B cell (primary cell): ENCODE measurements at regions not wholly inside any gene's neighbourhood (a gene's known extent, or its start where the extent isn't known, plus 50 kb on each side); places are given as distances from the start of the nearest gene placed in this dataset.

Experiments
- ATAC-seq: fragments of 200-7000 bp; cut with Tn5 transposase; one replicate; pipeline ENCODE4 v1.10.0; 2021; ENCODE audit warnings: low read depth, mild to moderate bottlenecking, moderate number of reproducible peaks, moderate library complexity
- CTCF ChIA-PET: fragments of 350-600 bp; sonication (Branson Sonifier 250); formaldehyde crosslinking; loops from one replicate; lab custom pipeline; 2021; ENCODE audit warnings: antibody characterized with exemption, inconsistent platforms; lab: Charles Lee
- POLR2A ChIA-PET: fragments of 350-600 bp; sonication (Branson Sonifier 250); formaldehyde crosslinking; loops from one replicate; lab custom pipeline; 2021; ENCODE audit warnings: antibody characterized with exemption; lab: Charles Lee
- DNase-seq: peaks from one replicate; pipeline ENCODE4 v3.0.0; 2013
- H2AFZ ChIP-seq: 2 replicates; pipeline ENCODE4 v1.6.1; 2012; ENCODE audit warnings: mild to moderate bottlenecking, low read depth, low read length; ENCODE audit not compliant: insufficient read depth, poor library complexity, severe bottlenecking
- H3K27ac ChIP-seq, 2 donors: 1 replicate in 1 of 2; 2 replicates in 1 of 2; pipeline ENCODE4 v1.5.1; 2012 to 2013; ENCODE audit warnings: low read length in 2 of 2, mild to moderate bottlenecking in 2 of 2, moderate library complexity in 1 of 2
- H3K27me3 ChIP-seq, 4 experiments: fragments of 200-600 bp in 1 of 4; sonication (generic) in 1 of 4; replicated peaks in 1 of 4; 1 replicate in 2 of 4; 2 replicates in 2 of 4; pipeline versions ENCODE4 v1.6.1 to v1.7.0; 2013 to 2016; ENCODE audit warnings: low read length in 3 of 4, mild to moderate bottlenecking in 2 of 4, mixed read lengths in 1 of 4, moderate library complexity in 1 of 4; ENCODE audit not compliant: insufficient read depth in 4 of 4, control insufficient read depth in 3 of 4; ENCODE audit errors: control extremely low read depth in 1 of 4
- H3K36me3 ChIP-seq, 2 experiments: replicated peaks in 1 of 2; 1 replicate in 1 of 2; 2 replicates in 1 of 2; pipeline versions ENCODE4 v1.6.1 to v1.7.1; 2013; ENCODE audit warnings: low read length in 1 of 2; ENCODE audit not compliant: insufficient read depth in 2 of 2, control insufficient read depth in 1 of 2; ENCODE audit errors: control extremely low read depth in 1 of 2, extremely low read depth in 1 of 2
- H3K4me1 ChIP-seq, 2 donors: fragments of 200-600 bp in 1 of 2; sonication (generic) in 1 of 2; 1 replicate in 1 of 2; 2 replicates in 1 of 2; pipeline versions ENCODE4 v1.5.1 to v1.6.1; 2013 to 2017; ENCODE audit warnings: low read length in 2 of 2; ENCODE audit not compliant: control insufficient read depth in 2 of 2, insufficient read depth in 2 of 2
- H3K4me2 ChIP-seq: replicated peaks from 2 replicates; pipeline ENCODE3; 2012; ENCODE audit warnings: mild to moderate bottlenecking, low read depth, low read length; ENCODE audit not compliant: poor library complexity, severe bottlenecking
- H3K4me3 ChIP-seq, 5 experiments: fragments of 200-600 bp in 1 of 5; sonication (generic) in 1 of 5; 1 replicate in 3 of 5; 2 replicates in 2 of 5; pipeline versions ENCODE4 v1.5.1 to v1.7.0; 2011 to 2016; ENCODE audit warnings: low read length in 4 of 5, mild to moderate bottlenecking in 4 of 5, low read depth in 2 of 5, control low read depth in 1 of 5, moderate library complexity in 1 of 5; ENCODE audit not compliant: insufficient read depth in 1 of 5; ENCODE audit errors: control extremely low read depth in 1 of 5, extremely low read depth in 1 of 5
- H3K79me2 ChIP-seq: fragments of 200-600 bp; sonication (generic); one replicate; pipeline ENCODE4 v1.6.0; 2016; ENCODE audit warnings: low read length; ENCODE audit not compliant: control insufficient read depth, insufficient read depth
- H3K9ac ChIP-seq: fragments of 200-600 bp; sonication (generic); 2 replicates; pipeline ENCODE4 v1.6.1; 2017; ENCODE audit warnings: mild to moderate bottlenecking, low read length, moderate library complexity
- H3K9me3 ChIP-seq, 3 donors: one replicate each; pipeline versions ENCODE4 v1.6.1 to v1.7.1; 2013; ENCODE audit warnings: low read length in 2 of 3; ENCODE audit not compliant: control insufficient read depth in 2 of 3, insufficient read depth in 1 of 3; ENCODE audit errors: control extremely low read depth in 1 of 3
- H4K20me1 ChIP-seq: 2 replicates; pipeline ENCODE4 v1.6.0; 2012; ENCODE audit warnings: mild to moderate bottlenecking, low read length; ENCODE audit not compliant: insufficient read depth, control insufficient read depth, poor library complexity, severe bottlenecking
- H3K27ac Mint-ChIP-seq: one replicate; pipeline ENCODE4 v1.8.0; 2021; ENCODE audit warnings: mixed read lengths
- H3K27me3 Mint-ChIP-seq: one replicate; pipeline ENCODE4 v1.8.0; 2021; ENCODE audit warnings: mixed read lengths
- H3K4me1 Mint-ChIP-seq: one replicate; pipeline ENCODE4 v1.8.0; 2021; ENCODE audit warnings: mixed read lengths
- H3K4me3 Mint-ChIP-seq: one replicate; pipeline ENCODE4 v1.8.0; 2021; ENCODE audit warnings: mixed read lengths
- H3K9me3 Mint-ChIP-seq: one replicate; pipeline ENCODE4 v1.8.0; 2022; ENCODE audit warnings: mixed read lengths; ENCODE audit not compliant: insufficient read depth
- EZH2 ChIP-seq: IDR thresholded peaks from 2 replicates; pipeline ENCODE4 v1.6.1; 2012; ENCODE audit warnings: borderline replicate concordance, low read depth, mild to moderate bottlenecking, moderate library complexity, low read length; ENCODE audit not compliant: insufficient read depth, poor library complexity, severe bottlenecking
- WGBS: methylation state at CpG from one replicate; pipeline ENCODE4 v1.1.5; 2013; ENCODE audit warnings: missing lambda C conversion rate; ENCODE audit not compliant: insufficient coverage; 5-methylcytosine and 5-hydroxymethylcytosine counted together
- intact Hi-C: fragments of 100-400 bp; cut with micrococcal nuclease; formaldehyde crosslinking; loops from one replicate; pipeline ENCODE4 v1.10.0; 2022
- TF ChIP-seq, protein P1 (sequence below): fragments of 200-600 bp; IDR thresholded peaks from one replicate; pipeline ENCODE4 v1.8.0; 2022; ENCODE audit warnings: antibody characterized with exemption, mild to moderate bottlenecking

GRCh38 chr6:113671421-113671820 lies 185.7 kb upstream of the MARCKS start:
- Histone ChIP-seq H4K20me1 (no peaks in the 10 kb centered on the region), H3K27ac (no peak overlapping the region), H3K4me1 (peaks cover 0 to 4% of the 10 kb centered on the region in 2 donors), H3K4me2 (no peak overlapping the region), H3K9ac (no peak overlapping the region), H3K36me3 (no peaks in the 10 kb centered on the region), H2AFZ (no peak overlapping the region), H3K9me3 (no peaks in the 10 kb centered on the region), H3K27me3 (no peaks in the 10 kb centered on the region), H3K4me3 (no peak overlapping the region), H3K79me2 (no peaks in the 10 kb centered on the region)
- POLR2A ChIA-PET = interaction anchor here (0.6 kb wide), 1 partner anchor 9 kb away, joined by 4 read pairs; no protein-coding TSS in a partner anchor
- TF ChIP-seq, protein P1, sequence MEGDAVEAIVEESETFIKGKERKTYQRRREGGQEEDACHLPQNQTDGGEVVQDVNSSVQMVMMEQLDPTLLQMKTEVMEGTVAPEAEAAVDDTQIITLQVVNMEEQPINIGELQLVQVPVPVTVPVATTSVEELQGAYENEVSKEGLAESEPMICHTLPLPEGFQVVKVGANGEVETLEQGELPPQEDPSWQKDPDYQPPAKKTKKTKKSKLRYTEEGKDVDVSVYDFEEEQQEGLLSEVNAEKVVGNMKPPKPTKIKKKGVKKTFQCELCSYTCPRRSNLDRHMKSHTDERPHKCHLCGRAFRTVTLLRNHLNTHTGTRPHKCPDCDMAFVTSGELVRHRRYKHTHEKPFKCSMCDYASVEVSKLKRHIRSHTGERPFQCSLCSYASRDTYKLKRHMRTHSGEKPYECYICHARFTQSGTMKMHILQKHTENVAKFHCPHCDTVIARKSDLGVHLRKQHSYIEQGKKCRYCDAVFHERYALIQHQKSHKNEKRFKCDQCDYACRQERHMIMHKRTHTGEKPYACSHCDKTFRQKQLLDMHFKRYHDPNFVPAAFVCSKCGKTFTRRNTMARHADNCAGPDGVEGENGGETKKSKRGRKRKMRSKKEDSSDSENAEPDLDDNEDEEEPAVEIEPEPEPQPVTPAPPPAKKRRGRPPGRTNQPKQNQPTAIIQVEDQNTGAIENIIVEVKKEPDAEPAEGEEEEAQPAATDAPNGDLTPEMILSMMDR = no peak
- TF ChIP-seq EZH2 = no peak
- no peaks in the 10 kb centered on the region for H3K9me3 Mint-ChIP-seq
- intact Hi-C loops = no loop called here
- H3K27ac Mint-ChIP-seq = no peak overlapping the region
- H3K4me1 Mint-ChIP-seq = peaks cover 10% of the 10 kb centered on the region
- H3K4me3 Mint-ChIP-seq = no peak overlapping the region
- DNase-seq = no peak
- no CpG with 5 or more reads among the region's 1 CpG for WGBS
- no peak for ATAC-seq
- CTCF ChIA-PET = interaction anchor here (1.4 to 1.8 kb wide), 2 partner anchors 10 to 18 kb away, joined by 4 read pairs; no protein-coding TSS in a partner anchor
- no peaks in the 10 kb centered on the region for H3K27me3 Mint-ChIP-seq

- ATAC-seq (no peak), DNase-seq (no peak)
- H3K79me2 ChIP-seq = no peaks in the 10 kb centered on the region
- Mint-ChIP-seq H3K4me3 (no peak overlapping the region), H3K9me3 (no peaks in the 10 kb centered on the region), H3K4me1 (peaks cover 10% of the 10 kb centered on the region), H3K27me3 (no peaks in the 10 kb centered on the region), H3K27ac (no peak overlapping the region)
- no peak overlapping the region for H3K4me3 ChIP-seq
- POLR2A ChIA-PET = no interaction called here
- no peaks in the 10 kb centered on the region for H3K9me3 ChIP-seq
- intact Hi-C loops = no loop called here
- H3K4me2 ChIP-seq = no peak overlapping the region
- H3K27ac ChIP-seq = no peak overlapping the region
- H3K9ac ChIP-seq = no peak overlapping the region
- TF ChIP-seq, protein P1 = no peak
- TF ChIP-seq EZH2 = no peak
- no peaks in the 10 kb centered on the region for H4K20me1 ChIP-seq
- H3K36me3 ChIP-seq = no peaks in the 10 kb centered on the region
- 91% methylated on average over 8 of the region's 8 CpGs for WGBS
- CTCF ChIA-PET = no interaction called here
- no peak overlapping the region for H2AFZ ChIP-seq
- peaks cover 0 to 4% of the 10 kb centered on the region in 2 donors for H3K4me1 ChIP-seq
- no peaks in the 10 kb centered on the region for H3K27me3 ChIP-seq
Measured at GRCh38 chr6:113672491-113673149, 184.5 kb upstream of the MARCKS start.
